HCT116 (cell line): ENCODE measurements at regions not wholly inside any gene's neighbourhood (a gene's known extent, or its start where the extent isn't known, plus 50 kb on each side); places are given as distances from the start of the nearest gene placed in this dataset.

Experiments
- ATAC-seq: fragments of 200-7000 bp; cut with Tn5 transposase; 2 replicates; pipeline ENCODE4 v1.9.1; 2020; ENCODE audit warnings: mild to moderate bottlenecking, moderate library complexity
- BruUV-seq: library from RNA; stranded (reverse); fragments of 400-500 nt; replicated peaks from 2 replicates; lab custom pipeline; 2021; lab: Mats Ljungman, UMichigan
- CTCF ChIA-PET: fragments of 300-600 bp; sonication (Branson Sonifier 250); formaldehyde crosslinking; loops from one replicate; lab custom pipeline; 2021; ENCODE audit warnings: antibody characterized with exemption; lab: Charles Lee
- POLR2A ChIA-PET: fragments of 300-600, 350-600 bp; sonication (Branson Sonifier 250); formaldehyde crosslinking; loops from one replicate; lab custom pipeline; 2021; ENCODE audit warnings: antibody characterized with exemption; lab: Charles Lee
- RAD21 ChIA-PET, 2 experiments: fragments of 300-600 bp; sonication (Branson Sonifier 250); formaldehyde crosslinking; loops; one replicate each; lab custom pipeline; 2023; ENCODE audit warnings: low total read pairs in 2 of 2; ENCODE audit not compliant: uncharacterized antibody in 2 of 2, unreplicated experiment in 2 of 2, low non-redundant PET in 1 of 2; lab: Charles Lee
- DNase-seq: peaks from one replicate; pipeline ENCODE4 v3.0.0-alpha.2; 2010; ENCODE audit warnings: low read depth, low spot score
- H2AFZ ChIP-seq: fragments of 200-600 bp; shearing (Covaris generic), sonication (generic); 2 replicates; pipeline ENCODE4 v1.6.1; 2017; ENCODE audit warnings: low read depth, mixed run types, mixed read lengths, antibody characterized with exemption, low read length; ENCODE audit not compliant: poor library complexity, severe bottlenecking
- H3K27ac ChIP-seq: 2 replicates; pipeline ENCODE4 v1.5.1; 2012; ENCODE audit warnings: low read depth, low read length
- H3K27me3 ChIP-seq: fragments of 200-600 bp; sonication (generic); 2 replicates; pipeline ENCODE4 v1.6.1; 2016; ENCODE audit warnings: mixed run types, low read length, mixed read lengths; ENCODE audit not compliant: insufficient read depth
- H3K36me3 ChIP-seq, 2 experiments: fragments of 200-500 bp in 1 of 2; fragments of 200-600 bp in 1 of 2; sonication (Bioruptor generic) in 1 of 2; sonication (generic) in 1 of 2; 2 replicates each; pipeline versions ENCODE4 v1.5.1 to v1.6.1; 2014 to 2016; ENCODE audit warnings: low read length in 2 of 2, inconsistent platforms in 1 of 2, mixed read lengths in 1 of 2, mixed run types in 1 of 2; ENCODE audit not compliant: insufficient read depth in 2 of 2, control insufficient read depth in 1 of 2
- H3K4me1 ChIP-seq, 2 experiments: fragments of 200-600 bp in 1 of 2; sonication (generic) in 1 of 2; 2 replicates each; pipeline versions ENCODE4 v1.5.1 to v1.6.1; 2012 to 2017; ENCODE audit warnings: low read length in 2 of 2, inconsistent platforms in 1 of 2, mild to moderate bottlenecking in 1 of 2, mixed read lengths in 1 of 2, mixed run types in 1 of 2, moderate library complexity in 1 of 2; ENCODE audit not compliant: insufficient read depth in 2 of 2, control insufficient read depth in 1 of 2
- H3K4me2 ChIP-seq: fragments of 200-600 bp; sonication (generic); 2 replicates; pipeline ENCODE4 v1.6.1; 2017; ENCODE audit warnings: mixed run types, low read length, mixed read lengths
- H3K4me3 ChIP-seq, 2 experiments: fragments of 200-600 bp in 1 of 2; sonication (generic) in 1 of 2; replicated peaks in 1 of 2; 2 replicates each; pipeline ENCODE4 v1.5.1; 2011 to 2016; ENCODE audit warnings: low read length in 2 of 2, control low read depth in 1 of 2, low read depth in 1 of 2, mild to moderate bottlenecking in 1 of 2, mixed read lengths in 1 of 2, mixed run types in 1 of 2
- H3K79me2 ChIP-seq: fragments of 200-600 bp; sonication (generic); 2 replicates; pipeline ENCODE4 v1.6.1; 2017; ENCODE audit warnings: mild to moderate bottlenecking, mixed run types, low read length, moderate library complexity, mixed read lengths; ENCODE audit not compliant: insufficient read depth
- H3K9ac ChIP-seq: fragments of 200-600 bp; sonication (generic); 2 replicates; pipeline ENCODE4 v1.6.1; 2016; ENCODE audit warnings: low read length, mixed read lengths
- H3K9me2 ChIP-seq: fragments of 200-600 bp; sonication (generic), shearing (Covaris generic); 2 replicates; pipeline ENCODE4 v1.6.1; 2017; ENCODE audit warnings: mixed run types, mild to moderate bottlenecking, moderate library complexity; ENCODE audit not compliant: insufficient read depth
- H3K9me3 ChIP-seq, 2 experiments: fragments of 200-500 bp in 1 of 2; fragments of 200-600 bp in 1 of 2; sonication (Bioruptor generic) in 1 of 2; sonication (generic) in 1 of 2; 2 replicates each; pipeline ENCODE4 v1.6.1; 2014 to 2017; ENCODE audit warnings: low read length in 2 of 2, mixed read lengths in 2 of 2, inconsistent platforms in 1 of 2, low read depth in 1 of 2, mild to moderate bottlenecking in 1 of 2, mixed run types in 1 of 2, moderate library complexity in 1 of 2; ENCODE audit not compliant: control insufficient read depth in 1 of 2, insufficient read depth in 1 of 2
- H4K20me1 ChIP-seq: fragments of 200-600 bp; sonication (generic), shearing (Covaris generic); 2 replicates; pipeline ENCODE4 v1.6.1; 2017; ENCODE audit warnings: mixed run types, mild to moderate bottlenecking, moderate library complexity; ENCODE audit not compliant: insufficient read depth
- ATF3 ChIP-seq: IDR thresholded peaks from 2 replicates; pipeline ENCODE4 v1.6.1; 2012
- CBX3 ChIP-seq: IDR thresholded peaks from 2 replicates; pipeline ENCODE4 v1.6.1; 2012; ENCODE audit warnings: low read depth
- CEBPB ChIP-seq: IDR thresholded peaks from 2 replicates; pipeline ENCODE4 v1.6.1; 2012; ENCODE audit warnings: low read depth
- CTCF ChIP-seq, 3 experiments: fragments of 200-600 bp in 1 of 3; sonication (generic) in 1 of 3; IDR thresholded peaks in 2 of 3; conservative IDR thresholded peaks in 1 of 3; 2 replicates each; pipeline ENCODE4 v1.5.1; 2012 to 2017; ENCODE audit warnings: low read depth in 2 of 3, low read length in 2 of 3, antibody characterized with exemption in 1 of 3, borderline replicate concordance in 1 of 3, control low read depth in 1 of 3, mild to moderate bottlenecking in 1 of 3, mixed read lengths in 1 of 3, mixed run types in 1 of 3, moderate library complexity in 1 of 3; ENCODE audit not compliant: insufficient read depth in 1 of 3
- EGR1 ChIP-seq: IDR thresholded peaks from 2 replicates; pipeline ENCODE4 v1.6.1; 2012; ENCODE audit warnings: low read depth
- ELF1 ChIP-seq: IDR thresholded peaks from 2 replicates; pipeline ENCODE4 v1.6.1; 2012; ENCODE audit warnings: low read depth, borderline replicate concordance
- JUND ChIP-seq: IDR thresholded peaks from 2 replicates; pipeline ENCODE4 v1.6.1; 2012
- MAX ChIP-seq: IDR thresholded peaks from 2 replicates; pipeline ENCODE4 v1.6.1; 2012
- POLR2A ChIP-seq: IDR thresholded peaks from 2 replicates; pipeline ENCODE4 v1.7.0; 2011; ENCODE audit warnings: borderline replicate concordance; ENCODE audit not compliant: insufficient read depth, insufficient read length; ENCODE audit errors: extremely low read depth
- POLR2AphosphoS5 ChIP-seq: IDR thresholded peaks from 2 replicates; pipeline ENCODE4 v1.6.1; 2011; ENCODE audit warnings: mild to moderate bottlenecking, low read depth, low read length, moderate library complexity
- RAD21 ChIP-seq: IDR thresholded peaks from 2 replicates; pipeline ENCODE4 v1.6.1; 2012; ENCODE audit warnings: low read depth, mild to moderate bottlenecking
- SIN3A ChIP-seq: IDR thresholded peaks from 2 replicates; pipeline ENCODE4 v1.6.1; 2012; ENCODE audit warnings: low read depth
- SP1 ChIP-seq: IDR thresholded peaks from 2 replicates; pipeline ENCODE4 v1.6.1; 2012; ENCODE audit warnings: low read depth
- SRF ChIP-seq: IDR thresholded peaks from 2 replicates; pipeline ENCODE4 v1.6.1; 2012; ENCODE audit warnings: low read depth
- TCF7L2 ChIP-seq: IDR thresholded peaks from 2 replicates; pipeline ENCODE4 v1.7.0; 2011; ENCODE audit warnings: borderline replicate concordance, inconsistent platforms; ENCODE audit not compliant: insufficient read depth, insufficient read length; ENCODE audit errors: extremely low read depth
- YY1 ChIP-seq: IDR thresholded peaks from 2 replicates; pipeline ENCODE4 v1.6.1; 2011; ENCODE audit warnings: low read length, low read depth, moderate library complexity, mild to moderate bottlenecking; ENCODE audit not compliant: insufficient replicate concordance; ENCODE audit errors: extremely low read depth
- ZBTB33 ChIP-seq: IDR thresholded peaks from 2 replicates; pipeline ENCODE4 v1.6.1; 2011; ENCODE audit warnings: mild to moderate bottlenecking, low read length, moderate library complexity; ENCODE audit not compliant: insufficient replicate concordance; ENCODE audit errors: extremely low read depth
- ZFX ChIP-seq: fragments of 450-650 bp; IDR thresholded peaks from 2 replicates; pipeline ENCODE4 v1.6.1; 2017
- intact Hi-C: fragments of 100-400 bp; cut with micrococcal nuclease; formaldehyde crosslinking; loops from 2 replicates; pipeline ENCODE4 v1.10.0; 2022

- no peak overlapping the region for H3K27ac ChIP-seq
- intact Hi-C loops: no loop called here
- peak; percentile 48 for DNase-seq
- ATAC-seq: peak; percentile 92
- peaks cover 0 to 17% of the 10 kb centered on the region in 2 experiments; a peak in 1 of 4 replicates for H3K4me1 ChIP-seq
- ChIA-PET POLR2A (no interaction called here), RAD21 (no interaction called here), CTCF (no interaction called here)
- H3K79me2 ChIP-seq: no peaks in the 10 kb centered on the region
- no peak overlapping the region for H3K4me2 ChIP-seq
- no peaks in the 10 kb centered on the region for H3K27me3 ChIP-seq
- TF ChIP-seq POLR2AphosphoS5 (no peak), SIN3A (no peak), MAX (no peak), ATF3 (no peak), JUND (no peak), YY1 (peak; percentile 31), SRF (0 out of 2 replicates have a peak, but pooled peaks have one; percentile 15), ZFX (no peak), POLR2A (no peak), RAD21 (no peak), CEBPB (no peak), CBX3 (peak; percentile 39; the same call in 1 of the 2 replicates), CTCF (IDR thresholded peaks at IDR 0.05 in 2 of 3, conservative IDR thresholded peaks at IDR 0.05 in 1 of 3; ENCODE audit: borderline replicate concordance in 1 of 3, insufficient read depth in 1 of 3, low read depth in 2 of 3, low read length in 2 of 3) (no peak), ZBTB33 (no peak), EGR1 (no peak), SP1 (peak; percentile 85), ELF1 (no peak), TCF7L2 (no peak)
- no peaks in the 10 kb centered on the region for H4K20me1 ChIP-seq
- peak overlapping the region; percentile 28 for H2AFZ ChIP-seq
- H3K4me3 ChIP-seq: no peak overlapping the region
- H3K9ac ChIP-seq: no peak overlapping the region
- H3K9me2 ChIP-seq: no peaks in the 10 kb centered on the region
- BruUV-seq: no TSS peak
- no peaks in the 10 kb centered on the region for H3K36me3 ChIP-seq
- no peaks in the 10 kb centered on the region for H3K9me3 ChIP-seq
These were observed 55.9 kb downstream of the FOXL1 start for GRCh38 chr16:86634292-86634691.
